ENCODE measurements at regions not wholly inside any gene's neighbourhood (a gene's known extent, or its start where the extent isn't known, plus 50 kb on each side); places are given as distances from the start of the nearest gene placed in this dataset.

DNA sequence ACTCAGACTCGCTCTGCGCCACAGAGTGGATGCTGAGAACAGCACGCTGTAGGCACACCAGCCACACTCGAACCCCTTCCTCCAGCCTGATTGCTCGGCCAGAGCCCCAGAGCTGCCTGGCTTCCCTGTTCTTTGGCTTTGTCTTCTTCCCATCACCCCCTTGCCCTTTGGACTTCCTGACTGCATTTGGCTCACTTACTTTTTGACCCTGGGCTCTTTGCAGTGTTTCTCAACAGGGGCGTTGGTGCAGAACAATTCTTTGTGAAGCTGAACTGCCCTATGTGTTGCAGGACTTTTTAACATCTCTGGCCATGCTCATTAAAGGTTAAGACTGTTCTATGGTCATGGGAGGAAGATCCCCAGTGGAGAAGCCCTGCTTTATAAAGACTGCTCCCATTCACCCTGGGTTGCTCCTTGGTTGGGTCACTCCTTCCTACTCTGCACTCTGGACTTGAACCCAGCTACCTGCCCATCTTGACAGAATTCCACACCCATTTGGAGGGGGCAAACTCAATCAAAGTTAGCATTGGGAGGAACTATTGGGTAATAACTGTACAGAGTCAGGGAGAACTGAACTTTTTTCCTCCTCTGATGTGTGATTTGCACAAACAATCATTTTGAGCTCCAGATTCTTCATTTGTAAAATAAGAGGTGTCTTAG is 127.7 kb upstream of the PLEKHG7 start:
- no peak for DNase-seq

- DNase-seq = no peak
Measured at GRCh38 chr12:92574051-92574783, 128.6 kb upstream of the PLEKHG7 start.

DNA sequence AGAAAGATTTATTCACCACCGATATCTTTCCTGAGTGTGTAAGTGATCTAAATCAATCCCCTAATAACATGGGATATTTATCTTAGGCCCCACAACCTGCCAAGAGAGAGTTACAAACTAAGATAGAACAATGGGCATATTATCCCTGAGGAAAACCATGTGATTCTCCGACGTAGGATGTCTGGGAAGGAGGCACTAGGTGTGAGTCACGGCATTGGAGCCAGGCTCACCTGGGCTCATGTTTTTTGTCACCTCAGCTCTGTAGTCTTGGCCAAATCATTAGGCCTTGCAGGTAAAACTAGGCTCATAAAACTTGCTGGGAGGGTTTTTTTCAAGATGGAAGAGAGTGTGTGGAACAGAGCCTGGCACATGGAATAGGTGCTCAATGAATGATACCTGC is 129.7 kb upstream of the PLEKHG7 start:
- DNase-seq = no peak

DNA sequence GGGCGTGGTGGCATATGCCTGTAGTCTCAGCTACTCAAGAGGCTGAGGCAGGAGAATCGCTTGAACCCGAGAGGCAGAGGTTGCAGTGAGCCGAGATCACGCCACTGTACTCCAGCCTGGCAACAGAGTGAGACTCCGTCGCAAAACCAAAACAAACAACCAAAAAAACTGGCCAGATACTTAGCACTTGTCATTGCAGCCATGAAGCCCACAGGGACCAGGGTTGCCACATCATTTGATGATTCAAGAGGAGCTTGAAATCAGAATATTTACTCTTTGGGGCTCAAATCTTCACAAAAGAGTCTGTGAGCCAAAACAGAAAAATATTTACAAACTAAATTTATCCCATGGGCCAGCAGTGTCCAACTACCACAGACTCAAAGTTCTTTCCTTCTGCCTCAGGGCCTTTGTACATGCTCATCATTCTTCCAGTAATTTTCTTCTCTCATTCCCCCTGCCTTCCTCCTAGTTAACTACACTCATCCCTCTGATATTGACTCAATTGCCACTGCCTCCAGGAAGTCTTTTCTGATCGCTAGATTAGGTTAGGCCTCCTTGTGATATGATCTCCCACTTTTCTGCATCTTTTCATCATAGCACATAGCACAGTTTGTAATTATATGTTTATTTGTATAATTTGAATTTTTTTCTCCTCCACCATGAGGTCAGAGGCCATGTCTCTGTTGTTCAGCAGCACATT is 130.8 kb upstream of the PLEKHG7 start:
- DNase-seq = no peak

DNA sequence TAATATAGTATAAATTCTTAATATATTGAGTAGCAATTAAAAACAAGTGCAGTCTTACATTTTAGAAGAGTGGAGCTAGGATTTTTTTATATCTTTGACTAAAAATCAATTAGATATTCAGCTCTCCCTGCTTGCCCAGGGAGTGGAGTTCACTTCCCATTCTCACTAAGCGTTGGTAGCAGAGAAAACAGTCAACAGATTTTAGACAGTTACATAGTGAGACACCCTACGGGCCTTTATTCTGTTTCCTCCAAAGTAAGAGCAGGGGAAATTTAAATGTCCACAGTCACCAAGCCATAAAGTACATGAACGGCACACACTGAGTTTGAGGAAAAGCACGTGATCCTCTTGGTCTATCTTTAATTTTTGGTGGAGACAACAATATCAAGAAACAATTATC is 131.6 kb upstream of the PLEKHG7 start:
- no peak for DNase-seq

GRCh38 chr12:92570056-92570753 is 132.6 kb upstream of the PLEKHG7 start:
- no peak for DNase-seq

DNA sequence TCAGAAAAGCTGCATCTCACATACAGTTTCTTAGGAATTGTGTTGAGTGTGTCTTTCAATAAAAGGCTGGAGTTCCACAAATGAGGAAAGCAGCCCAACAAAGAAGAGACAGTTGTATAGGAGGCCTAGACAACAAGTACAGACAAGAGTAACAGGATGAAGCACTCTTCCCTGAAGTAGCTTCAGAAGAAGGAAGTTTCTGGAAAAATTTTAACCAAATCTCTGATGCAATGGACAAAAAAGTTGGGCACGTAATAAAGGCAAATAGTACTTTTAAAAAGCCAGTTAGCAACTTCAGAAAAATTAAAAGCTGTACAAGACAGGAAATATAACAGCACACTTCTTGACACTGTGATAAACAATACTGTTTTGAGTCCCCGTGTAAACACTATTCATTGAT is 134.1 kb upstream of the PLEKHG7 start:
- DNase-seq = no peak

DNA sequence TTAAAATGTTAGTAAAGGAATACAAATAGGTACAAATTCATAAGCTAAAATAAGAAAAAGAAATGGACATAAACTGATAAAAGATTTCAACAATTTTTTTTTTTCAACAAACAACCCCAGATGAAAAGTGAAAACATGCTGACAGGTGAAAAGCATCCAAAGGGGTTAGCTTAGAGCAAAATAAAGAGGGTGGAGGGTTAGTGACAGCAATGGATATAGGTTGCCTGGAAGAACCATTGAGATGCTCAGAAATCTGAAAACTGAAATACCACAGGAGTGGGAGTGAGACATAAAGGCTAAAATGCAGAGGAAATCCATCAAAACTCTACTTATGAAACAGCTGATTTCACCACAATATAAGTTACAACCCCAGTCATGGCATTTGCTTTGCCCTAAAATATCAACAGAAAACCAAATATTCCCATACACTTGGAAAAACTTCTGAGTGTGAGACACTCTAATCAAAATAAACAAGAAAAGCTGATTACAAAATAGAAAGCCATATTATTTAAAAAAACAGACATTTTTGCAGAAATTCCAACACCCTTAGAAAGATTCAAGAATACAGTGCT is 136.3 kb upstream of the PLEKHG7 start:
- DNase-seq = no peak

DNA sequence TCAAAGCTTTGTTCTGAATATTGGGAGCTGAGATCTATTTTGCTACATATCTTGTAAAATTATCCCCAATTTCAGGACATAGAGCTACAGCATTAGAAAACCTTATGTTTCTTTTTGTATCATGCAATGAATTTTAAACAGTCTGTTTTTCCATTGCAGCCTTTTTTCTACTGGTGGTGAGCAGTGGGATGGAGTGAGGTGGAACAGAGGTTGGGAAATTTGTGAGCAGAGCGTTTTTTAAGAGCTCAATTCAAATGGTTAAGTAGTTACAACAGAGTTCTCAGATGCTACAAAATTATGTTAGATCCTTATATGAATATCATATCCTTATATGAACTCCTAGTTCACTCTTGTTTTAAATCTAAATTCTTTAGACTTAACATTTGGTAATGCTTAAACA is 139.0 kb upstream of the PLEKHG7 start:
- no peak for DNase-seq

- no peak for DNase-seq
Measured at GRCh38 chr12:92562063-92562734, 140.6 kb upstream of the PLEKHG7 start.

- no peak for DNase-seq
Measured at GRCh38 chr12:92561543-92561899, 141.3 kb upstream of the PLEKHG7 start.

GRCh38 chr12:92560713-92561542 is 141.9 kb upstream of the PLEKHG7 start:
- DNase-seq = no peak

GRCh38 chr12:92558806-92559205 is 144.0 kb upstream of the PLEKHG7 start:
- no peak for DNase-seq

- no peak for DNase-seq
Measured at GRCh38 chr12:92558215-92558773, 144.5 kb upstream of the PLEKHG7 start.

GRCh38 chr12:92557422-92557724 is 145.4 kb upstream of the PLEKHG7 start:
- no peak for DNase-seq

- DNase-seq = no peak
Measured at GRCh38 chr12:92556637-92557421, 146.0 kb upstream of the PLEKHG7 start.

DNA sequence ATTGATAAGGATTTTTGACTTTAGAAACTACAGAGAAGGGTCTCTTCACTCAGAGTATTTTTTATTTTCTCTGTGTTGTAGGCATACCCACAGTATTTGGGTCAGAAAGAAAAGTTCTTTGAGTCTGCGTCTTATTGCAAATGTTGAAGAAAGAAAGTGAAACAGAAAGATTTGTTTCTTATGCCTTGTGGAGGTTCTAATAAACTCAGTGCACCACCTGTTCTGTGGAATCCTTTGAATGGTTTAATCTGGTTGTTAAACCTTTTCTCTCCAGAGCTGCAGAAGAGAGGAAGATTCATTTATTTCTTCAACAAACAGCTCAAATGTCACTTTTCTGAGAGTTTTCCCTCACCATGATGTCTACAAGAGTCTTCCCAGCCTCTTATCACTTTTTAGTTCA is 146.6 kb upstream of the PLEKHG7 start:
- no peak for DNase-seq

DNA sequence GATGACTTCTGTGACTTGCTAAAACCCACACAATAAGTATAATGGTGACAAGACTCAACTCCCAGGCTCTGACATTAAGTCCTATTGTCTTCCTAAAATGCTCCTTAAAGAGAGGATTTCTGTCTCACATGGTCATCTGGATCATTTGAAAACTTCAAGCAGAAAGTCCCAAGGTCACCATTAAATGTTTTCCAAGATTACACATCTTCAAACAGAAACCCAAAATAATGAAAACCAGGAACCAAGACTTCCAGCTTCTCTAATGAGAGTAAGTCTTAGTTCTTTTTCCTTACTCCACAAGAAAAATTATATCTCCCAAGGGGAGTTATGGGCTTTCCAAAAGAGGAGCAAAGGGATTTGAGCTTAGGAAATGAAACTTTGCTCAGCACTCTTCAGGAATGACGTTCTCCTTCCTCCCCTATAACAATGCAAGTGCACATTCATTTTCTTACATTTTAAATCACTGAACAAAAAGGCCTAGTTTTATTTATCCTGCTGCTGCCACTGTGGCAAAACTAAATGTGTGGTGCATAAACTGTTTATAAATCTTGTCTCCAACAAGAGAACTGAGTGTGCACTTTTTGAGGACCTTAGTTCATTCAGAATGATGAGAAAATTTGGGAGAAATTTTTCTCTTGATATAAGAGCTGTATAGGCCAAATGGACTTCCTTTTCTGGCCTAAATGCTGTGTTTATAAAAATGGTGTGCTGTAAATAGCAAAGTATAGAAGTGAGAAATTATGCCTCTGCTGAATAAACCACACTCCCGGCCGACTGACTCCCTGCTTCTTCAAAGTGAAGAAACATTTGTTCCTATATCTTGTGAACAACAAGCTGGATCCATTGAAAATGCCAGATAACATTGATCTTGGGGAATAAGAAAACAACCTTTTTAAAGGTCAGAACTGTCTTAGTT is 148.4 kb upstream of the PLEKHG7 start:
- DNase-seq = no peak

DNA sequence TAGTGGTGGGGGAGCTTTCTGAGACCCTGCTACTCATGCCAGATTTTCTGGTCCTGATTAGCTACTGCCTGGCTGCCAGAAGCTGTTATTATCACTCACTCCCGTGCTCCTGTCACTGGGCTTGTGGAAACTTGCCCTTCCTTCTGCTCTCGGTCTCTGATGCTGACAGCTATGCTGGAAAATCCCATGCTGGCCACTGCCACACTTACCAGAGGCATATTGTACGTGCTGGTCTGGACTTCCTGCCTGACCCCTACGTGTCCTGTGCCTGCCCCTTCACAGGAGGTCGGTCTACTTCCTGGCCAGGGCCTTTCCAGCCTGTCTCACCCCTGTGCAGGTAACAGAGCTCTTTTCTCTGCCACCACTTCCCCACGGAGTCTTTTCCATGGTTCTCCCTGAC is 149.4 kb upstream of the PLEKHG7 start:
- no peak for DNase-seq
